GM12892 (cell line): ENCODE measurements at regions not wholly inside any gene's neighbourhood (a gene's known extent, or its start where the extent isn't known, plus 50 kb on each side); places are given as distances from the start of the nearest gene placed in this dataset.

Experiments
- POLR2A ChIP-seq: IDR thresholded peaks from 2 replicates; pipeline ENCODE4 v1.6.1; 2011; ENCODE audit warnings: low read depth, low read length, control low read depth
- POLR2AphosphoS5 ChIP-seq: IDR thresholded peaks from 2 replicates; pipeline ENCODE4 v1.6.1; 2011; ENCODE audit warnings: low read depth, low read length, control low read depth
- TAF1 ChIP-seq: IDR thresholded peaks from 2 replicates; pipeline ENCODE4 v1.6.1; 2011; ENCODE audit warnings: low read depth, mild to moderate bottlenecking, control low read depth, low read length, borderline replicate concordance

DNA sequence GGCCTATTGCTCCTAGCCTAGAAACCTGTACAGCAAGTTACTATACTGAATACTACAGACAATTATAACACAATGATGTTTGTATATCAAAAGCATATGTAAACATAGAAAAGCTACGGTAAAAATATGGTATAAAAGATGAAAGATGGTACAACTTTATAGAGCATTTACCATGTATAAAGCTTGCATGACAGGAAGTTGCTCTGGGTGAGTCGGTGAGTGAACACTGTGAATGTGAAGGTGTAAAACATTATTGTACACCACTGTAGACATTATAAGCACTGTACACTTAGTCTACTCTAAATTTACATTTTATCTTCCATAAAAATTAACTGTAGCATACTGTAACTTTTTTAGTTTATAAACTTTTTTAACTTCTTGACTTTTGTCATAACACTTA lies 674.3 kb upstream of the ZWINT start:
- TF ChIP-seq POLR2A (no peak), POLR2AphosphoS5 (no peak), TAF1 (no peak)
